IMR-90 (cell line): ENCODE measurements at regions not wholly inside any gene's neighbourhood (a gene's known extent, or its start where the extent isn't known, plus 50 kb on each side); places are given as distances from the start of the nearest gene placed in this dataset.

Experiments
- ATAC-seq: fragments of 200-7000 bp; cut with Tn5 transposase; 2 replicates; pipeline ENCODE4 v1.9.1; 2020; ENCODE audit warnings: low read depth, mild to moderate bottlenecking, moderate library complexity
- BruUV-seq: library from RNA; stranded (reverse); fragments of 400-500 nt; replicated peaks from 2 replicates; lab custom pipeline; 2021; lab: Mats Ljungman, UMichigan
- CTCF ChIA-PET: fragments of 300-600 bp; formaldehyde crosslinking; extraction: SDS; loops from one replicate; lab custom pipeline; 2021; ENCODE audit warnings: antibody characterized with exemption; lab: Yijun Ruan, JAX
- POLR2A ChIA-PET: fragments of 300-600 bp; sonication (Branson Sonifier 250); formaldehyde crosslinking; loops from one replicate; lab custom pipeline; 2022; ENCODE audit warnings: antibody characterized with exemption; ENCODE audit not compliant: unreplicated experiment; lab: Charles Lee
- DNase-seq: peaks from one replicate; pipeline ENCODE4 v3.0.0; 2013
- H2AFZ ChIP-seq: replicated peaks from 2 replicates; pipeline ENCODE3; 2013; ENCODE audit warnings: low read length, mild to moderate bottlenecking; ENCODE audit not compliant: poor library complexity
- H2AK5ac ChIP-seq: 2 replicates; pipeline ENCODE4 v1.6.1; 2013; ENCODE audit warnings: low read depth, low read length, inconsistent platforms
- H2AK9ac ChIP-seq: replicated peaks from 2 replicates; pipeline ENCODE3; 2013; ENCODE audit warnings: mild to moderate bottlenecking, low read depth, low read length, moderate library complexity; ENCODE audit not compliant: poor library complexity
- H2BK120ac ChIP-seq: 2 replicates; pipeline ENCODE4 v1.6.1; 2013; ENCODE audit warnings: low read depth, low read length, inconsistent platforms
- H2BK15ac ChIP-seq: 3 replicates; pipeline ENCODE4 v1.6.1; 2013; ENCODE audit warnings: low read depth, low read length, inconsistent platforms
- H2BK20ac ChIP-seq: 2 replicates; pipeline ENCODE4 v1.6.1; 2013; ENCODE audit warnings: low read depth, mild to moderate bottlenecking, inconsistent platforms, low read length, moderate library complexity
- H2BK5ac ChIP-seq: 2 replicates; pipeline ENCODE4 v1.6.1; 2013; ENCODE audit warnings: mild to moderate bottlenecking, low read depth, low read length, inconsistent platforms; ENCODE audit not compliant: poor library complexity, severe bottlenecking
- H3K14ac ChIP-seq: replicated peaks from 2 replicates; pipeline ENCODE4 v1.6.1; 2013; ENCODE audit warnings: low read depth, low read length, inconsistent platforms
- H3K18ac ChIP-seq: 2 replicates; pipeline ENCODE4 v1.6.1; 2013; ENCODE audit warnings: low read depth, low read length, control low read depth
- H3K23ac ChIP-seq: 2 replicates; pipeline ENCODE4 v1.6.1; 2013; ENCODE audit warnings: low read depth, low read length, inconsistent platforms
- H3K27ac ChIP-seq: 2 replicates; pipeline ENCODE4 v1.5.1; 2013; ENCODE audit warnings: mild to moderate bottlenecking, control low read depth, low read length; ENCODE audit not compliant: insufficient read depth
- H3K27me3 ChIP-seq: 2 replicates; pipeline ENCODE4 v1.6.1; 2013; ENCODE audit warnings: low read length; ENCODE audit not compliant: control insufficient read depth, insufficient read depth
- H3K36me3 ChIP-seq: 2 replicates; pipeline ENCODE4 v1.6.1; 2013; ENCODE audit warnings: low read length, mixed read lengths; ENCODE audit not compliant: control insufficient read depth, insufficient read depth
- H3K4ac ChIP-seq: 2 replicates; pipeline ENCODE4 v1.6.1; 2013; ENCODE audit warnings: low read depth, low read length, inconsistent platforms
- H3K4me1 ChIP-seq: 2 replicates; pipeline ENCODE4 v1.6.1; 2013; ENCODE audit warnings: low read length, mixed read lengths; ENCODE audit not compliant: control insufficient read depth, insufficient read depth
- H3K4me2 ChIP-seq: 2 replicates; pipeline ENCODE4 v1.6.1; 2013; ENCODE audit warnings: low read depth, mild to moderate bottlenecking, control low read depth, low read length, moderate library complexity
- H3K4me3 ChIP-seq: 2 replicates; pipeline ENCODE4 v1.5.1; 2013; ENCODE audit warnings: low read depth, mild to moderate bottlenecking, control low read depth, low read length, moderate library complexity; ENCODE audit not compliant: insufficient read depth
- H3K56ac ChIP-seq: 2 replicates; pipeline ENCODE4 v1.6.1; 2013; ENCODE audit warnings: low read length, inconsistent platforms; ENCODE audit not compliant: insufficient read depth; ENCODE audit errors: extremely low read depth
- H3K79me1 ChIP-seq, 2 experiments: 2 replicates each; pipeline ENCODE4 v1.6.1; 2013; ENCODE audit warnings: low read length in 2 of 2, inconsistent platforms in 1 of 2, low read depth in 1 of 2
- H3K9ac ChIP-seq: 2 replicates; pipeline ENCODE4 v1.6.1; 2013; ENCODE audit warnings: low read depth, low read length, control low read depth
- H3K9me1 ChIP-seq: 2 replicates; pipeline ENCODE4 v1.6.1; 2013; ENCODE audit warnings: low read length, inconsistent platforms; ENCODE audit not compliant: insufficient read depth
- H3K9me3 ChIP-seq: 2 replicates; pipeline ENCODE4 v1.6.1; 2013; ENCODE audit warnings: low read length; ENCODE audit not compliant: control insufficient read depth, insufficient read depth
- H4K20me1 ChIP-seq: 2 replicates; pipeline ENCODE4 v1.6.1; 2013; ENCODE audit warnings: low read length, inconsistent platforms; ENCODE audit not compliant: insufficient read depth
- H4K5ac ChIP-seq: 2 replicates; pipeline ENCODE4 v1.6.1; 2013; ENCODE audit warnings: mild to moderate bottlenecking, low read depth, low read length, control low read depth
- H4K8ac ChIP-seq, 2 experiments: 2 replicates each; pipeline ENCODE4 v1.6.1; 2013; ENCODE audit warnings: low read depth in 2 of 2, low read length in 2 of 2, control low read depth in 1 of 2, inconsistent platforms in 1 of 2
- H4K91ac ChIP-seq: 2 replicates; pipeline ENCODE4 v1.6.1; 2013; ENCODE audit warnings: low read depth, low read length, inconsistent platforms; ENCODE audit not compliant: insufficient read depth
- BHLHE40 ChIP-seq: fragments of 150-350 bp; IDR thresholded peaks from 2 replicates; pipeline ENCODE4 v1.6.1; 2016; ENCODE audit warnings: mild to moderate bottlenecking, low read depth, low read length
- CEBPB ChIP-seq: IDR thresholded peaks from 2 replicates; pipeline ENCODE4 v1.6.1; 2012; ENCODE audit warnings: low read depth, low read length, improper control_type of control experiment
- CHD1 ChIP-seq: IDR thresholded peaks from 2 replicates; pipeline ENCODE4 v1.6.1; 2012; ENCODE audit warnings: low read depth, low read length, improper control_type of control experiment
- ELK1 ChIP-seq: fragments of 150-350 bp; IDR thresholded peaks from 2 replicates; pipeline ENCODE4 v1.6.1; 2016; ENCODE audit warnings: low read depth, mild to moderate bottlenecking, low read length, moderate library complexity, borderline replicate concordance
- MAZ ChIP-seq: IDR thresholded peaks from 2 replicates; pipeline ENCODE4 v1.6.1; 2012; ENCODE audit warnings: low read depth, mild to moderate bottlenecking, low read length, improper control_type of control experiment, moderate library complexity, borderline replicate concordance
- NFE2L2 ChIP-seq: fragments of 150-350 bp; IDR thresholded peaks from 2 replicates; pipeline ENCODE4 v1.6.1; 2016; ENCODE audit warnings: low read depth, mild to moderate bottlenecking, low read length
- POLR2A ChIP-seq: IDR thresholded peaks from 2 replicates; pipeline ENCODE4 v1.6.1; 2012; ENCODE audit warnings: mild to moderate bottlenecking, low read depth, low read length
- RAD21 ChIP-seq: IDR thresholded peaks from 2 replicates; pipeline ENCODE4 v1.6.1; 2012; ENCODE audit warnings: low read length, improper control_type of control experiment
- RCOR1 ChIP-seq: IDR thresholded peaks from 2 replicates; pipeline ENCODE4 v1.6.1; 2012; ENCODE audit warnings: mild to moderate bottlenecking, low read length, improper control_type of control experiment; ENCODE audit not compliant: insufficient replicate concordance
- WGBS, 2 experiments: methylation state at CpG; one replicate each; pipeline versions ENCODE4 v1.1.5 to v1.1.7; 2013; ENCODE audit warnings: missing lambda C conversion rate in 2 of 2; ENCODE audit not compliant: insufficient read length in 1 of 2; ENCODE audit errors: extremely low coverage in 2 of 2; 5-methylcytosine and 5-hydroxymethylcytosine counted together
- dilution Hi-C: fragments of 300-500 bp; cut with HindIII; formaldehyde crosslinking; loops from one replicate; pipeline ENCODE4 v1.14.3; 2018; ENCODE audit warnings: low sequenced_read_pairs; ENCODE audit not compliant: unreplicated experiment
- in situ Hi-C: fragments of 300-500 bp; cut with MboI; formaldehyde crosslinking; loops from 3 replicates; pipeline ENCODE4 v1.14.3; 2019; ENCODE audit warnings: low sequenced_read_pairs, inconsistent platforms, mixed read lengths
- intact Hi-C: fragments of 100-400 bp; cut with micrococcal nuclease; formaldehyde crosslinking; loops from 2 replicates; pipeline ENCODE4 v1.10.0; 2022
- TF ChIP-seq, protein P1 (sequence below): conservative IDR thresholded peaks from 2 replicates; pipeline ENCODE4 v1.5.1; 2012; ENCODE audit warnings: mild to moderate bottlenecking, low read depth, low read length, improper control_type of control experiment

- Histone ChIP-seq H4K5ac (no peak overlapping the region), H3K27me3 (no peaks in the 10 kb centered on the region), H3K4ac (no peak overlapping the region), H3K9ac (no peak overlapping the region), H3K4me3 (no peak overlapping the region), H3K4me1 (peaks cover 10% of the 10 kb centered on the region), H4K20me1 (no peaks in the 10 kb centered on the region), H3K23ac (no peak overlapping the region), H2AK9ac (no peak overlapping the region), H3K56ac (no peak overlapping the region), H3K27ac (no peak overlapping the region), H2BK120ac (no peak overlapping the region), H3K79me1 (no peaks in the 10 kb centered on the region), H3K18ac (no peak overlapping the region), H3K9me1 (no peaks in the 10 kb centered on the region), H2AK5ac (no peak overlapping the region), H2BK20ac (no peak overlapping the region), H2AFZ (no peak overlapping the region), H3K4me2 (no peak overlapping the region), H3K36me3 (no peaks in the 10 kb centered on the region), H3K9me3 (no peaks in the 10 kb centered on the region), H4K91ac (no peak overlapping the region), H3K14ac (no peak overlapping the region), H2BK15ac (no peak overlapping the region), H2BK5ac (no peak overlapping the region), H4K8ac (no peak overlapping the region)
- no CpG with 5 or more reads among the region's 2 CpGs for WGBS, 2 experiments
- dilution Hi-C loops (no loop called here), intact Hi-C loops (no loop called here), in situ Hi-C loops (no loop called here)
- CTCF ChIA-PET: no interaction called here
- no peak for ATAC-seq
- POLR2A ChIA-PET: no interaction called here
- no TSS peak for BruUV-seq
- TF ChIP-seq POLR2A (no peak), BHLHE40 (no peak), RAD21 (no peak), MAZ (no peak), ELK1 (no peak), CHD1 (no peak), NFE2L2 (no peak), RCOR1 (no peak), CEBPB (no peak)
- TF ChIP-seq, protein P1, sequence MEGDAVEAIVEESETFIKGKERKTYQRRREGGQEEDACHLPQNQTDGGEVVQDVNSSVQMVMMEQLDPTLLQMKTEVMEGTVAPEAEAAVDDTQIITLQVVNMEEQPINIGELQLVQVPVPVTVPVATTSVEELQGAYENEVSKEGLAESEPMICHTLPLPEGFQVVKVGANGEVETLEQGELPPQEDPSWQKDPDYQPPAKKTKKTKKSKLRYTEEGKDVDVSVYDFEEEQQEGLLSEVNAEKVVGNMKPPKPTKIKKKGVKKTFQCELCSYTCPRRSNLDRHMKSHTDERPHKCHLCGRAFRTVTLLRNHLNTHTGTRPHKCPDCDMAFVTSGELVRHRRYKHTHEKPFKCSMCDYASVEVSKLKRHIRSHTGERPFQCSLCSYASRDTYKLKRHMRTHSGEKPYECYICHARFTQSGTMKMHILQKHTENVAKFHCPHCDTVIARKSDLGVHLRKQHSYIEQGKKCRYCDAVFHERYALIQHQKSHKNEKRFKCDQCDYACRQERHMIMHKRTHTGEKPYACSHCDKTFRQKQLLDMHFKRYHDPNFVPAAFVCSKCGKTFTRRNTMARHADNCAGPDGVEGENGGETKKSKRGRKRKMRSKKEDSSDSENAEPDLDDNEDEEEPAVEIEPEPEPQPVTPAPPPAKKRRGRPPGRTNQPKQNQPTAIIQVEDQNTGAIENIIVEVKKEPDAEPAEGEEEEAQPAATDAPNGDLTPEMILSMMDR: no peak
- DNase-seq: no peak
These were observed 222.1 kb upstream of the CFAP20DC start for GRCh38 chr3:59271971-59272370.
